ENCODE measurements at regions not wholly inside any gene's neighbourhood (a gene's known extent, or its start where the extent isn't known, plus 50 kb on each side); places are given as distances from the start of the nearest gene placed in this dataset.

- TF ChIP-seq POLR2A (IDR thresholded peaks at IDR 0.05; ENCODE audit: low read depth, low read length) (no peak), CTCF (conservative IDR thresholded peaks at IDR 0.05; ENCODE audit: low read depth, low read length) (no peak)
Observed at GRCh38 chr17:70258465-70258864, 89.1 kb downstream of the KCNJ2 start.

Data from IMR-90 (cell line).